ENCODE measurements at regions not wholly inside any gene's neighbourhood (a gene's known extent, or its start where the extent isn't known, plus 50 kb on each side); places are given as distances from the start of the nearest gene placed in this dataset.
A peak's percentile ranks its signal among the peaks of the same experiment; 100 is the strongest.

GRCh38 chr2:84281510-84281909 lies 177.6 kb downstream of the SUCLG1 start:
- Mint-ChIP-seq H3K4me1 (no peaks in the 10 kb centered on the region), H3K27me3 (peaks cover 5 to 19% (median 10%) of the 10 kb centered on the region in 3 donors), H3K9me3 (peaks cover 0 to 2% (median 0%) of the 10 kb centered on the region in 7 donors), H3K4me3 (no peak overlapping the region), H3K36me3 (no peaks in the 10 kb centered on the region), H3K27ac (no peak overlapping the region)
- no peak for ATAC-seq (ENCODE audit: low read depth in 2 of 2)
- DNase-seq, result no peak

GRCh38 chr2:84280873-84281272 lies 178.2 kb downstream of the SUCLG1 start:
- ATAC-seq (ENCODE audit: low read depth in 2 of 2) (no peak), DNase-seq (no peak)
- no peaks in the 10 kb centered on the region for H3K4me1 Mint-ChIP-seq
- peaks cover 5 to 19% (median 10%) of the 10 kb centered on the region in 3 donors for H3K27me3 Mint-ChIP-seq
- no peaks in the 10 kb centered on the region for H3K36me3 Mint-ChIP-seq
- no peak overlapping the region for H3K4me3 Mint-ChIP-seq
- H3K9me3 Mint-ChIP-seq, result peaks cover 0 to 2% (median 0%) of the 10 kb centered on the region in 7 donors
- H3K27ac Mint-ChIP-seq, result no peak overlapping the region

- H3K4me3 Mint-ChIP-seq, result no peak overlapping the region
- no peaks in the 10 kb centered on the region for H3K36me3 Mint-ChIP-seq
- peaks cover 13 to 27% (median 17%) of the 10 kb centered on the region in 3 donors for H3K27me3 Mint-ChIP-seq
- no peaks in the 10 kb centered on the region for H3K4me1 Mint-ChIP-seq
- no peak overlapping the region for H3K27ac Mint-ChIP-seq
- peaks cover 0 to 4% (median 0%) of the 10 kb centered on the region in 7 donors for H3K9me3 Mint-ChIP-seq
- ATAC-seq (ENCODE audit: low read depth in 2 of 2) (no peak), DNase-seq (no peak)
Observed at GRCh38 chr2:84278386-84278785, 180.7 kb downstream of the SUCLG1 start.

GRCh38 chr2:84276590-84277255 lies 182.4 kb downstream of the SUCLG1 start:
- no peak for DNase-seq
- H3K4me1 Mint-ChIP-seq, result no peaks in the 10 kb centered on the region
- no peaks in the 10 kb centered on the region for H3K36me3 Mint-ChIP-seq
- no peak overlapping the region for H3K4me3 Mint-ChIP-seq
- peaks cover 12 to 32% (median 12%) of the 10 kb centered on the region in 3 donors for H3K27me3 Mint-ChIP-seq
- no peak overlapping the region for H3K27ac Mint-ChIP-seq
- ATAC-seq (ENCODE audit: low read depth in 2 of 2), result no peak
- peaks cover 0 to 4% (median 0%) of the 10 kb centered on the region in 7 donors for H3K9me3 Mint-ChIP-seq

GRCh38 chr2:84273406-84273805 lies 185.7 kb downstream of the SUCLG1 start:
- peaks cover 12 to 21% (median 15%) of the 10 kb centered on the region in 3 donors for H3K27me3 Mint-ChIP-seq
- peaks cover 0 to 4% (median 2%) of the 10 kb centered on the region in 7 donors for H3K9me3 Mint-ChIP-seq
- H3K27ac Mint-ChIP-seq, result no peak overlapping the region
- no peaks in the 10 kb centered on the region for H3K36me3 Mint-ChIP-seq
- DNase-seq, result no peak
- ATAC-seq (ENCODE audit: low read depth in 2 of 2), result no peak
- no peaks in the 10 kb centered on the region for H3K4me1 Mint-ChIP-seq
- H3K4me3 Mint-ChIP-seq, result no peak overlapping the region

GRCh38 chr2:84271977-84272376 lies 187.1 kb downstream of the SUCLG1 start:
- no peak overlapping the region for H3K4me3 Mint-ChIP-seq
- ATAC-seq (ENCODE audit: low read depth in 2 of 2) (no peak), DNase-seq (no peak)
- H3K4me1 Mint-ChIP-seq, result no peaks in the 10 kb centered on the region
- H3K9me3 Mint-ChIP-seq, result peaks cover 0 to 8% (median 3%) of the 10 kb centered on the region in 7 donors
- H3K36me3 Mint-ChIP-seq, result no peaks in the 10 kb centered on the region
- H3K27ac Mint-ChIP-seq, result no peak overlapping the region
- peaks cover 12 to 16% (median 15%) of the 10 kb centered on the region in 3 donors for H3K27me3 Mint-ChIP-seq

- peaks cover 0 to 13% (median 5%) of the 10 kb centered on the region in 7 donors for H3K9me3 Mint-ChIP-seq
- H3K36me3 Mint-ChIP-seq, result peaks cover 0 to 4% of the 10 kb centered on the region in 2 donors
- no peak overlapping the region for H3K4me3 Mint-ChIP-seq
- H3K27ac Mint-ChIP-seq, result no peak overlapping the region
- DNase-seq, result no peak
- no peaks in the 10 kb centered on the region for H3K4me1 Mint-ChIP-seq
- no peak for ATAC-seq (ENCODE audit: low read depth in 2 of 2)
- peaks cover 0 to 10% (median 0%) of the 10 kb centered on the region in 3 donors for H3K27me3 Mint-ChIP-seq
Observed at GRCh38 chr2:84257831-84258230, 201.2 kb downstream of the SUCLG1 start.

- Mint-ChIP-seq H3K27ac (peak overlapping the region in 2 of 6 donors; percentile 11 to 22), H3K27me3 (peaks cover 0 to under 1% (median 0%) of the 10 kb centered on the region in 3 donors), H3K36me3 (no peaks in the 10 kb centered on the region), H3K9me3 (peaks cover 0 to 4% (median 0%) of the 10 kb centered on the region in 7 donors), H3K4me1 (peaks cover 0 to 6% (median 2%) of the 10 kb centered on the region in 3 donors), H3K4me3 (no peak overlapping the region)
- ATAC-seq (ENCODE audit: low read depth in 2 of 2) (no peak), DNase-seq (no peak)
Observed at GRCh38 chr2:84251651-84252302, 207.3 kb downstream of the SUCLG1 start.

GRCh38 chr2:84249140-84249539 lies 209.9 kb downstream of the SUCLG1 start:
- DNase-seq, result no peak

GRCh38 chr2:84247532-84247931 lies 211.5 kb downstream of the SUCLG1 start:
- Mint-ChIP-seq H3K9me3 (peaks cover 0 to 4% (median 0%) of the 10 kb centered on the region in 7 donors), H3K27me3 (no peaks in the 10 kb centered on the region), H3K27ac (no peak overlapping the region), H3K4me3 (no peak overlapping the region), H3K4me1 (peaks cover 0 to 6% (median 2%) of the 10 kb centered on the region in 3 donors), H3K36me3 (no peaks in the 10 kb centered on the region)
- ATAC-seq (ENCODE audit: low read depth in 2 of 2) (no peak), DNase-seq (no peak)

More at GRCh38 chr2:84249140-84249539, 209.9 kb downstream of the SUCLG1 start:
- Mint-ChIP-seq H3K4me1 (peaks cover 0 to 6% (median 2%) of the 10 kb centered on the region in 3 donors), H3K36me3 (no peaks in the 10 kb centered on the region), H3K4me3 (no peak overlapping the region), H3K9me3 (peaks cover 0 to 4% (median 0%) of the 10 kb centered on the region in 7 donors), H3K27ac (no peak overlapping the region), H3K27me3 (no peaks in the 10 kb centered on the region)
- ATAC-seq (ENCODE audit: low read depth in 2 of 2), result no peak

GRCh38 chr2:84243788-84244733 lies 215.0 kb downstream of the SUCLG1 start:
- Mint-ChIP-seq H3K4me3 (no peak overlapping the region), H3K36me3 (no peaks in the 10 kb centered on the region), H3K27ac (no peak overlapping the region), H3K4me1 (no peaks in the 10 kb centered on the region), H3K27me3 (no peaks in the 10 kb centered on the region), H3K9me3 (no peaks in the 10 kb centered on the region)
- no peak for ATAC-seq (ENCODE audit: low read depth in 2 of 2)
- DNase-seq, result no peak

- H3K4me3 Mint-ChIP-seq, result no peak overlapping the region
- H3K36me3 Mint-ChIP-seq, result no peaks in the 10 kb centered on the region
- ATAC-seq (ENCODE audit: low read depth in 2 of 2), result no peak
- peak overlapping the region in 1 of 6 donors; percentile 67 for H3K27ac Mint-ChIP-seq
- H3K4me1 Mint-ChIP-seq, result no peaks in the 10 kb centered on the region
- no peak for DNase-seq
- peaks cover 0 to 4% (median 0%) of the 10 kb centered on the region in 3 donors for H3K27me3 Mint-ChIP-seq
- H3K9me3 Mint-ChIP-seq, result peaks cover 0 to 2% (median 0%) of the 10 kb centered on the region in 7 donors
Observed at GRCh38 chr2:84238907-84239306, 220.2 kb downstream of the SUCLG1 start.

- DNase-seq (no peak), ATAC-seq (ENCODE audit: low read depth in 2 of 2) (no peak)
- Mint-ChIP-seq H3K36me3 (no peaks in the 10 kb centered on the region), H3K4me3 (no peak overlapping the region), H3K4me1 (no peaks in the 10 kb centered on the region), H3K9me3 (peaks cover 0 to 2% (median 0%) of the 10 kb centered on the region in 7 donors), H3K27ac (no peak overlapping the region), H3K27me3 (peaks cover 0 to 4% (median 0%) of the 10 kb centered on the region in 3 donors)
Observed at GRCh38 chr2:84236288-84236687, 222.8 kb downstream of the SUCLG1 start.

Measured in naive B cell (primary cell).